ENCODE measurements at regions not wholly inside any gene's neighbourhood (a gene's known extent, or its start where the extent isn't known, plus 50 kb on each side); places are given as distances from the start of the nearest gene placed in this dataset.

- no peak for TF ChIP-seq CTCF (IDR thresholded peaks at IDR 0.05)
- no peak for TF ChIP-seq POLR2A (IDR thresholded peaks at IDR 0.05)
Observed at GRCh38 chr10:107666214-107666613, 501.7 kb upstream of the SORCS1 start.

All from uterus (tissue), 2 donors.